T-helper 22 cell (primary cell): ENCODE measurements at regions not wholly inside any gene's neighbourhood (a gene's known extent, or its start where the extent isn't known, plus 50 kb on each side); places are given as distances from the start of the nearest gene placed in this dataset.

Source experiments
- DNase-seq: peaks from one replicate; pipeline ENCODE4 v3.0.0-alpha.2; 2020; ENCODE audit warnings: low read depth

GRCh38 chr4:1476140-1476513 is 69.9 kb upstream of the NKX1-1 start:
- DNase-seq = no peak

DNA sequence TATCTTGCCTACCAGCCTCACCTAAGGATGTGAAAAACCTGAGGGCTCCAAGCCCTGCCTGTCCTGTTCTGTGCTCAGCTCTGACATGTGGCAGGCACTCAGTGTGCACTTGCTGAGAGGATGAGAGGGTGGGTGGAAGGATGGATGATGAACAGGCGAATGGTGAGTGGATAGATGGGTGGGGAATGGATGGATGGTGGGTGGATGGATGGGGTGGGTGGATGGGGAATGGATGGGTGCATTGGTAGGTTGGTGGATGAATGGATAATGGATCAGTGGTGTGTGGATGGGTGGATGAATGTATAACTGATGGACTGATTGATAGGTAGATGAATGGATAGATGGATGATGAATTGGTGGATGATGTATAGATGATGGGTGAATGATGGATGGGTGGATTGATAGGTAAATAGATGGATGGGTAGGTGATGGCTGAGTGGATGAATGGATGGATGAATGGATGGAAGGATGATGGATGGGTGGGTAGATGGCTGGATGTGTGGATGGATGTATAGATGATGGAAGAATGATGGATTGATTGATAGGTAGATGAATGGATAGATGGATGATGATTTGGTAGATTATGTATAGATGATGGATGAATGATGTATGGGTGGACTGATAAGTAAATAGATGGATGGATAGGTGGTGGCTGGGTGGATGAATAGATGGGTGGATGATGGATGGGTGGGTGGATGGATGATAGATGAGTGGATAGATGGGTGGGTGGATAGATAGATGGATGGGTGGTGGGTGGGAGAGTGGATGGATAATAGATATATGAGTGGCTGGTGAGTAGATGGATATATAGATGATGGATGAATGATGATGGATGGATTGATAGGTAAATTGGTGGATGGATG is 69.3 kb upstream of the NKX1-1 start:
- no peak for DNase-seq

GRCh38 chr4:1474126-1475090 is 68.2 kb upstream of the NKX1-1 start:
- no peak for DNase-seq

- no peak for DNase-seq
Measured at GRCh38 chr4:1473718-1474117, 67.5 kb upstream of the NKX1-1 start.

DNA sequence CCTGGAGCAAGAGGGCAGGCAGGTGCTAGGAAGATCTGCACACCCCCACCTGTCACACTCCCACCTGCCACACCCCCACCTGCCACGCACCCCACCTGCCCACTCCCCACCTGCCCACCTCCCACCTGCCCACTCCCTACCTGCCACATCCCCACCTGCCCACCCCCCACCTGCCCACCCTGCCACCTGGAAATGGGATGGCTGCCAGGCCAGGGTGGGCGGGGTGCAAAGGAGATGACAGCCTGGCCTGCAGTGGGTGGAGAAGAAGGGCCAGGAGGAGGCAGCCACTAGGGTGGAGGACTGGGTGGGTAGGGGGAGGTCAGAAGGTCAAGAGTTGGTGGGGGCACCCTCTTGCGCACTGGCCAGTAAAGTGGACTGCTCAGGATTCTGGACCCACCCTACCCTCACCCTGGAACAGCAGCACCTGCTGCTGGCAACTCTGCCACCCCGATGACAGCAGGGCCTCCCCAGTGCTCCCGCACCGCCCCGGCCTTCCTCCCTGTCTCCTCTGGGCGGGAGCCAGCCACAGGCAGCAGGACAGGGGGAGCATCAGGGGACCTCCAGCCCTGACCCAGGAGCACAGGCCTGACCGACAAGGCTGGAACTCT is 66.8 kb upstream of the NKX1-1 start:
- DNase-seq = no peak

DNA sequence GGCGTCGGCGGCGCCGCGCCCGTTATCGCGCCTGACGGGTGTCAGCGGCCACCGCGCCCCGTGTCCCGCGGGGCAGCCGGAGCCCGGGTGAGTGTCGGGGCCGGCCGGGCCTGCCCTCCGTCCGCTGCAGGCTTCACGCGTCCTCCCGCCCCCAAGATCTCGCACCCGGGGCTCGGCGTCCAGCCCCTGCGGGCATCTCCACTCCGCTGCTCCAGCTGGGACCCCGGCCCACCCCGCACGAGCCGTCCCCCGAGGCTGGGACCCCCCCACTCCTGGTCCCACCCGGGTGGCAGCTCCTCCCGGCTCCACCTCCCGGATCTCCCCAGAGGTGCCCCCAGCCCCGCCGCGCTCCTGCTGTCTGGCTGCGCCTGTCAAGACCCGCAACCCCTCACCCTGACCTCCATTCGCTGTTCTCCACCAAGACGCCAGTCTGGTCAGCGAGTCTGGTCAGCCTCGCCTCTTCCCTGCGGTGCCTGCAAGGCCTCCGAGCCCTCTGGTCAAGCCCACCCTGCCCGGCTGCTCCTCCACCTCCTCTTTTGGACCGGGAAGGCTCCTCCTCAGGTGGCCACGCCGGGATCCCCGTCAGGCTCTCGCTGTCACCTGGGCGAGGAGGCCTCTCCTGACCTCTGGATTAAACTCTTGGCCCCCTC is 66.0 kb upstream of the NKX1-1 start:
- no peak for DNase-seq

DNA sequence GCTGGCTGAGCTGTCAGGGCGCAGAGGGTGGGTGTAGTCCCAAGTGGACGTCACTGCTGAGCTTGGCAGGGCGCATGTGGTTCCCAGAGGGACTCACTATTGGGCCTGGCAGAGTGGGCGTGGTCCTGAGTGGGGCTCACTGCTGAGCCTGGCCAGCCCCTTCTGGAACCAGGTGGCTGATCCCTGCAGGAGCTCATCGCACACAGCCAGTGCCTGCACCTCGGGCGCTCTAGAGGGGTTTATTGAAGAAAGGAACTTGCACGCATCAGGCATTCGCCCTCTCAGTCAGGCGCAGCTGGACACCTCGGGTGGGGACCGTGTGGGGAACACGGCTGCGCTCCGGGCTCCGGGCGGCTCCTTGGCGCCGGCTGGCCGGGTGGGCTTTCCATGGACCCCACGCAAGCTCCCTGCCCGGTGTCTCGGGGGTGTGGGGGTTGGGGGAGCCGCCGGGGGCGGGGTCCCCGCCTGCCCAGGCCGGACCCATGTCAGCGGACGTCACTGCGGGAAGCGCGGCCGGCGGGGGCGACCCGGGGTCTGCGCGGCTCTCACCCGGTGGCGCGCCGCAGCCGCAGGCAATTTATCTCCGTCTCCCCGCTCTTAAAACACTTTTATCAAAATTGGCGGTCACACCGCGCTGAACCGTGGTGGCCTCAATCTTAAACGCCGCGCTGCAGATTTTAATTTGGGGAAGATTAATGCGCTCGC is 65.4 kb upstream of the NKX1-1 start:
- no peak for DNase-seq

DNA sequence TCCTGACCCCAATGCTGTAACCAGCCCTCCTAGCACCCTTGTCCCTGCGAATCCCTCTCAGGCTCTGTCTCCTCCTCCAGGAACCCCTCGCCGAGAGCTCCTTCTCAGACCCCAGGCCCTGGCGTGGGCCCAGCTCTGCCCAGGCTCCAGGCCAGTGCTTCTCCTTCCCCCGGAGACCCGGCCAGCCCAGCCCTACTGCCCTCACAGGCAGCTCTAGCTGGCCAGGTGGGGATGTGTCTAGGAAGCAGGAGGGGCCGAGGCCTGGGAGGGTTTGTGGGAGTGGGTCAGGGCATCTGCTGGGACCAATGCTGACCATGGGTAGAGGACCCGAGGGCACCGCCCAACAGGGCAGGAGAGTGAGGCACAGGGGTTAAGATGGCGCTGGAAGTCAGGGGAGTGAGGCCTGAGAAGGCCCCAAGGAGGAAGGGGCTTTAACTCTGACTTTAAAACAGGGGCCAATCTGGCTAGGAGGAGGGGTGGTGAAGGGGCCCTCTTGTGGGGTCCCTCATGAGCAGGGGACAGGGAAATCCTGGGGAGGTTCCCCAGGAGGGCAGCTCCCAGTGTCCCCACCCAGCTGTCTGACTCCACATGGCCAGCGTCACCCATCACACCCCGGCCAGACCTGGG is 64.7 kb upstream of the NKX1-1 start:
- no peak for DNase-seq

DNA sequence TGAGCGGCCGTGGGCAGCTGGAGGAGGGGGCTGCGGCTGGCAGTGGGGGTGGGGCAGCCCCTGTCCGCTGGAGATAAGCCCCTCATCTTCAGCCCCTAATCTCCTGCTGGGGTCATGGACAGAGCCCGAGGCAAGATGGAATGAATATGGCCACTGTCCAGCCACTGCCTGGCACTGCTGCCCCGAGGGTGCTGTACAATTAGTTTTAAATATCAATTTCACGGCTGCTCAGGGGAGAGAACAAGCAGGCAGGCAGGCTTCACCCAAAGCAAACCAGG is 64.1 kb upstream of the NKX1-1 start:
- DNase-seq = no peak

GRCh38 chr4:1469607-1470392 is 63.6 kb upstream of the NKX1-1 start:
- no peak for DNase-seq

- DNase-seq = no peak
Measured at GRCh38 chr4:1469043-1469442, 62.8 kb upstream of the NKX1-1 start.

- no peak for DNase-seq
Measured at GRCh38 chr4:1467581-1468458, 61.6 kb upstream of the NKX1-1 start.

GRCh38 chr4:1466863-1467165 is 60.6 kb upstream of the NKX1-1 start:
- no peak for DNase-seq

DNA sequence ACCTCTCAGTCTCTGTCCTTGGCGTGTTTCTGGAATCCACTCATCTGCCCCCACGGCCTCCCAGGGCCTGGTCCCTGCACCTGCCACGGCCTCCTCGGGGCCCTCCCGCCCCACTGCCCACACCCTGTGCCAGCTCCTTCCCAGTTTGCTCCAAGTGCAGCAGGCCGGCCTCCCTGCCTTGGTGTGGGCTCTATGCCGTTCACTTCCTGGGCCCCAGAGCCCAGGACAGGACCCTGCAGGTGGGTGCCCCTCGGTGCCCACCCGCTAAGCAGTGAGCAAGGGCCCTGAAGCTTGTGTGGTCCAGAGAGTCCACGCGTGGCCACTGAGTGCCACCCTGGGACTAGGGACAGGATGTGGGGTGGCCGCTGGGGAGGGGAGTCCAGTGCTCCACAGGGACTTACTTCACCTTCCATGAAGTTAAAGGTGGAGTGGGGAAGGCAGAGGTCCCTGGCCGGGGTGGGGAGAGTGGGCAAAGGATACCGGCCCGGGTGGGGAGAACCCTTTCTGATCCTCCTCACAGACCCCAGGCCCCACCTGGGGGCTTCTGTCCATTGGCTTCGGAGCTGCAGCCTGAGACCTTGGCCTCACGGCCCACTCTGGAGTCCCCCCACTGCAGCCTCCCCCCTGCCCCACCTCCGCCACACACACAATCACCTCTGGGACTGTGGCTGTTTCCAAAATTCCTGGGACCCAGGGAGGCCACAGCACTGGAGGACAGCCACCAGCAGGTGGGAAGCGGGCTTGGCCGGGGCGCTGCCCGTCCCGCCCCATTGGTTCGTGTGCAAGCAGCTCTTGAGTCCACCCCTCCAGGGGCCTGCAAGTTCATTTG is 60.0 kb upstream of the NKX1-1 start:
- DNase-seq = no peak

DNA sequence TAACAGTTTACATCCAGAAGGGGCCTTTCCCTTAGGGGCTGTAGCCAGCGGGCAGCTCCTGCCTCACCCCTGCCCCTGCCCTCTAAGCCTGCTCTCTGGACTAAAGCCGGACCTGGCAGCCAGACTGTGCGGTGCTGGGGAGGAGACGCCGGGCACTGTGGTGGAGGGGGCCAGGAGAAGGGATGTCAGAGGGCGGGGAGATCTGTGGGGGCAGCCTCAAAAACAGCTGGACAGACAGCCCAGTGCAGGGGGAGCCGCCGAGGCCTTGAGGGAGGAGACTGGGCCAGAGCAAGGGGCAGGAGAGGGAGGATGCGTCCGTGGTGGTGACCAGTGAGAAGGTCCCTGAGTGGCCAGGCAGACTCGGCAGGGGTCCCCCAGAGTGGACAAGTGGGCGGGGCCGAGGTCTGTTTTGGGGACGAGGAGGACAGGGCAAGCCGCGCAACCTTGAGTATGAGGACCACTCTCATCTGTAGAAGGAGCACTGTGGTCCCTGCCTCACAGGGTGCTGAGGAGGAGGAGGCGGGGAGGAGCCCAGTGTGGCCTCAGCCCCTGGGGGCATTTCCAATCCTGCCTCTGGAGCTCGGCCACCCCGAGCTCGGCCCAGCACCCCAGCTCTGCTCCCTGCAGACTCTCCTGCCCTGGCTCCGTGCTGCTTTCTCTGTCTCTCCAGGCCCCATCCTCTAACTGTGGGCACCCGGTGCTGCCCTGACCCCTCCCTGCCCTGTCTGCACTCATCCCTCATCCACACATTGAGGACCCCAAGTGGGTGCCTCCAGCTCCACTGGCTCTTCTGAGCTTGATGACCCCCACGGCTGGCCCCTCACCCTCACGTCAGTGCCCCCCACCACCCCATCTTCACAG is 59.2 kb upstream of the NKX1-1 start:
- DNase-seq = no peak

- no peak for DNase-seq
Measured at GRCh38 chr4:1464581-1465171, 58.4 kb upstream of the NKX1-1 start.

- no peak for DNase-seq
Measured at GRCh38 chr4:1463927-1464540, 57.8 kb upstream of the NKX1-1 start.
